ENCODE measurements at regions not wholly inside any gene's neighbourhood (a gene's known extent, or its start where the extent isn't known, plus 50 kb on each side); places are given as distances from the start of the nearest gene placed in this dataset.
"Not testable (repeated sequence)": the region's sequence is repeated elsewhere in the genome, so short reads cannot be mapped to it uniquely, and the experiment has no call there.

GRCh38 chr6:106723419-106723818 is 94.0 kb downstream of the QRSL1 start:
- not testable (repeated sequence) for TF ChIP-seq RAD21 (IDR thresholded peaks at IDR 0.05); GABPA (IDR thresholded peaks at IDR 0.05 in 1 of 2, conservative IDR thresholded peaks at IDR 0.05 in 1 of 2); CTCF (IDR thresholded peaks at IDR 0.05; ENCODE audit: low read depth, low read length, missing input control); TAF1 (conservative IDR thresholded peaks at IDR 0.05); MAX (IDR thresholded peaks at IDR 0.05)
